Cardiac fibroblast (primary cell): ENCODE measurements at regions not wholly inside any gene's neighbourhood (a gene's known extent, or its start where the extent isn't known, plus 50 kb on each side); places are given as distances from the start of the nearest gene placed in this dataset.
"Not testable (repeated sequence)": the region's sequence is repeated elsewhere in the genome, so short reads cannot be mapped to it uniquely, and the experiment has no call there.

Experiments
- DNase-seq, 2 donors: peaks; one replicate each; pipeline versions ENCODE4 v3.0.0 to v3.0.0-alpha.2; 2010; ENCODE audit warnings: low read depth in 2 of 2
- H3K4me3 ChIP-seq, 2 donors: replicated peaks in 1 of 2; 1 replicate in 1 of 2; 2 replicates in 1 of 2; pipeline ENCODE4 v1.5.1; 2011; ENCODE audit warnings: low read depth in 2 of 2, low read length in 2 of 2, mild to moderate bottlenecking in 2 of 2, moderate library complexity in 1 of 2
- TF ChIP-seq, protein P1 (sequence below): IDR thresholded peaks from one replicate; pipeline ENCODE4 v1.5.1; 2011; ENCODE audit warnings: low read depth, mild to moderate bottlenecking, low read length, inconsistent platforms

- TF ChIP-seq, protein P1, sequence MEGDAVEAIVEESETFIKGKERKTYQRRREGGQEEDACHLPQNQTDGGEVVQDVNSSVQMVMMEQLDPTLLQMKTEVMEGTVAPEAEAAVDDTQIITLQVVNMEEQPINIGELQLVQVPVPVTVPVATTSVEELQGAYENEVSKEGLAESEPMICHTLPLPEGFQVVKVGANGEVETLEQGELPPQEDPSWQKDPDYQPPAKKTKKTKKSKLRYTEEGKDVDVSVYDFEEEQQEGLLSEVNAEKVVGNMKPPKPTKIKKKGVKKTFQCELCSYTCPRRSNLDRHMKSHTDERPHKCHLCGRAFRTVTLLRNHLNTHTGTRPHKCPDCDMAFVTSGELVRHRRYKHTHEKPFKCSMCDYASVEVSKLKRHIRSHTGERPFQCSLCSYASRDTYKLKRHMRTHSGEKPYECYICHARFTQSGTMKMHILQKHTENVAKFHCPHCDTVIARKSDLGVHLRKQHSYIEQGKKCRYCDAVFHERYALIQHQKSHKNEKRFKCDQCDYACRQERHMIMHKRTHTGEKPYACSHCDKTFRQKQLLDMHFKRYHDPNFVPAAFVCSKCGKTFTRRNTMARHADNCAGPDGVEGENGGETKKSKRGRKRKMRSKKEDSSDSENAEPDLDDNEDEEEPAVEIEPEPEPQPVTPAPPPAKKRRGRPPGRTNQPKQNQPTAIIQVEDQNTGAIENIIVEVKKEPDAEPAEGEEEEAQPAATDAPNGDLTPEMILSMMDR, result no peak
- no peak overlapping the region for H3K4me3 ChIP-seq
- no peak for DNase-seq
Measured at GRCh38 chr3:145427355-145427754, 733.6 kb downstream of the PLOD2 start.

GRCh38 chr3:145429546-145429945 is 731.4 kb downstream of the PLOD2 start:
- no peak overlapping the region for H3K4me3 ChIP-seq
- DNase-seq, result no peak
- TF ChIP-seq, protein P1, result no peak

DNA sequence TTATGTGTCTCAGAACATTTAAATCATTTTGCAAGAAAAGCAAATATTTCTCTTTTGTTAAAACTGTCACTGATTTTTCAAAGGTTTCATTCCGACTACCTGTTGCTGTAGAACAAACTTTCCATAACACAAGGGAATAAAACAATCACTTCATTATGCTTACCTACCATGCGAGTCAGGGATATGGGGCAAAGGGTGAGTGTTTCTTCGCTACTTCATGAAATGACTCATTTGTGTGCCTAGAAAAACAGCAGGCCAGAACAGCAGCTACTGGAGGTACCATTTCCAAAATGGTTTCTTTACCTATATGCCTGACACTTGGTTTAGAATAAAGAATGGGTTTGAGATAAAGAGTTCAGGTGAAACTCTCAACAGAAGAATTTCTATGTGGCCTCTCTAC is 712.5 kb downstream of the PLOD2 start:
- no peak overlapping the region for H3K4me3 ChIP-seq
- no peak for DNase-seq
- TF ChIP-seq, protein P1, result no peak

- no peak for DNase-seq
- TF ChIP-seq, protein P1, result no peak
- no peak overlapping the region for H3K4me3 ChIP-seq
Measured at GRCh38 chr3:145450018-145450682, 710.8 kb downstream of the PLOD2 start.

DNA sequence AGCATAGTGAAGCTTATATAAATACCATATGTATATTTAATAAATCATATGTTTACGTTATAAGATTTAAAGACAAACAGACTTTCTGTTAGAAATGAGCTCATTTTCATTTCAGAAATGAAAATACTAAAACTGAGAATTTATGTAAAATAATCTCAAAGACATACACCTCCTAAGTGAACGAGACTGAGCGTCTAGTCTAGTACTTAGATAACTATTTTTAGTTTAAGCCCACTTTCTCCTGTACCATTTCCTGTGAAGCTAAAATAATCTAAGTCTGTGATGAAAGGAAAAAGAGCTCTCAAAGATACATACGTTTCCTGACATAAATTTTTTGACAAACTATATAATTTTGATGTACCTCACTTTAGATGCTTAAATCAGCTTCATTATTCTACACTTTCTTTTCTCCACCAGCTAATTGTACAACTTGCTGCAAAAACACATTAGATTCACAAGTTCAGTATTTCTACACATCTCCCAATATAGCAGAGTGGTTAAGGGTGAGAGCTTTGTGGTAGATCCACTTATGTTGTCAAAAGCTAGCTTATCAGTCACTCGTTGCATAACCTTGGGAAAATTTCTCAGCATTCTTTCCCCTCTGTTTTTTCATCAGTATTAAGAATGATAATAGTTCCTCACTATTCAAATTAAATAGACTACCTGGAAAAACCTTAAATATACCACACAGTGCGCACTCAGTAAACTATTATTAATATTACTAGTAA is 703.0 kb downstream of the PLOD2 start:
- TF ChIP-seq, protein P1, result no peak
- DNase-seq, result no peak
- H3K4me3 ChIP-seq, result no peak overlapping the region

- DNase-seq, H3K4me3 ChIP-seq: not testable (repeated sequence)
Measured at GRCh38 chr3:145459681-145460080, 701.3 kb downstream of the PLOD2 start.

- no peak overlapping the region for H3K4me3 ChIP-seq
- TF ChIP-seq, protein P1, result no peak
- DNase-seq, result no peak
Measured at GRCh38 chr3:145471976-145472375, 689.0 kb downstream of the PLOD2 start.

GRCh38 chr3:145482735-145483134 is 678.2 kb downstream of the PLOD2 start:
- not testable (repeated sequence) for H3K4me3 ChIP-seq, DNase-seq
